IPS-20b (cell line): ENCODE measurements at regions not wholly inside any gene's neighbourhood (a gene's known extent, or its start where the extent isn't known, plus 50 kb on each side); places are given as distances from the start of the nearest gene placed in this dataset.

ENCODE experiments used
- H3K27ac ChIP-seq: one replicate; pipeline ENCODE4 v1.5.1; 2013; ENCODE audit warnings: low read length
- H3K27me3 ChIP-seq: 2 replicates; pipeline ENCODE4 v1.6.1; 2013; ENCODE audit warnings: mild to moderate bottlenecking, low read length, inconsistent platforms; ENCODE audit not compliant: insufficient read depth
- H3K36me3 ChIP-seq: 2 replicates; pipeline ENCODE4 v1.6.1; 2013; ENCODE audit warnings: low read depth, mild to moderate bottlenecking, inconsistent platforms, low read length, moderate library complexity; ENCODE audit not compliant: insufficient read depth
- H3K4me1 ChIP-seq: 2 replicates; pipeline ENCODE4 v1.6.1; 2013; ENCODE audit warnings: mild to moderate bottlenecking, control low read depth, inconsistent platforms, low read length, moderate library complexity; ENCODE audit not compliant: insufficient read depth
- H3K4me3 ChIP-seq: 2 replicates; pipeline ENCODE4 v1.5.1; 2013; ENCODE audit warnings: mild to moderate bottlenecking, low read length, inconsistent platforms
- H3K9ac ChIP-seq: 2 replicates; pipeline ENCODE4 v1.6.1; 2013; ENCODE audit warnings: low read depth, mild to moderate bottlenecking, inconsistent platforms, low read length, moderate library complexity
- H3K9me3 ChIP-seq: 2 replicates; pipeline ENCODE4 v1.6.1; 2013; ENCODE audit warnings: mild to moderate bottlenecking, low read depth, low read length, inconsistent platforms; ENCODE audit not compliant: insufficient read depth

DNA sequence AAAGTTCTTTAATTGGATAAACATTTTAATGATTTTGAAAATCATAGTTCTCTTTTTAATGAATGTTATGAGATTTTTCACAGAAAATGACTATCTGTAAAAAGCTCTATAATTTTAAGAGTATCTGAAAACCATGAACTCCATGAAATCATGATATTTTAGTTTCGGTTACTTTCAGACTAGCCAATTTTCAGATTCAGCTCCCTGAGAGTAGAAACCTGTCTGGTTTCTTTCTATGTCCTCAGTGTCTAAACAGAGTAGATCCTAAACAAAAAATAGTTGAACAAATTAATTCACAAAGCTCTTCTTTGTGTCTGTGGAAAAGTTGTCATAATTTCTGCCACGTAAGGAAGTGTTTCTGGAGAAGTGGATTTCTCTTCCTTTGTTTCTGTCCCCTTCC lies 1247.7 kb downstream of the NSUN3 start:
- no peak overlapping the region for H3K4me3 ChIP-seq
- H3K9ac ChIP-seq, result no peak overlapping the region
- H3K27ac ChIP-seq, result no peak overlapping the region

DNA sequence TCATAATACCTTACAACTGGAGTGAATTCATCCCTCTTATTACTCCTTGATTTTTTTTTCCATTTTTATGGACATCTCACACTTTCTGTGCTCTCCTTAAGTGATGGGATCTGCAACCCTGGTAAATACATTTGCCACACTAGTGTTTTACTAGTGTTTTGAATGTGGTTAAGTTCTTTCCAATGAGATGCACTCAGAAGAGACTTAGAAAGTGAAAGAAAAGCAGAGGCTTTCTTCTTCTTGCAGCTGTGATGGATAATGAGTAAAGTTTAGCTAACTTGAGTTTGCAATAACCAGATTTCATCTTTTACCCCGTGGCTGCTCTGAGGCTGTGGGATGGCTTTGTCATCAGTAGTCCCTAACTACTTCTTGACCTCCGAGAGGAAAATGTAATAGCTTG lies 1248.4 kb downstream of the NSUN3 start:
- H3K9ac ChIP-seq, result no peak overlapping the region
- no peak overlapping the region for H3K27ac ChIP-seq
- H3K36me3 ChIP-seq, result no peaks in the 10 kb centered on the region
- H3K4me1 ChIP-seq, result no peaks in the 10 kb centered on the region
- H3K27me3 ChIP-seq, result no peaks in the 10 kb centered on the region
- peaks cover 8% of the 10 kb centered on the region; the same call in 1 of the 2 replicates for H3K9me3 ChIP-seq
- H3K4me3 ChIP-seq, result no peak overlapping the region

More for the DNA sequence above, 1247.7 kb downstream of the NSUN3 start:
- Histone ChIP-seq H3K4me1 (no peaks in the 10 kb centered on the region), H3K27me3 (no peaks in the 10 kb centered on the region), H3K9me3 (peaks cover under 1% of the 10 kb centered on the region; the same call in 1 of the 2 replicates), H3K36me3 (no peaks in the 10 kb centered on the region)

DNA sequence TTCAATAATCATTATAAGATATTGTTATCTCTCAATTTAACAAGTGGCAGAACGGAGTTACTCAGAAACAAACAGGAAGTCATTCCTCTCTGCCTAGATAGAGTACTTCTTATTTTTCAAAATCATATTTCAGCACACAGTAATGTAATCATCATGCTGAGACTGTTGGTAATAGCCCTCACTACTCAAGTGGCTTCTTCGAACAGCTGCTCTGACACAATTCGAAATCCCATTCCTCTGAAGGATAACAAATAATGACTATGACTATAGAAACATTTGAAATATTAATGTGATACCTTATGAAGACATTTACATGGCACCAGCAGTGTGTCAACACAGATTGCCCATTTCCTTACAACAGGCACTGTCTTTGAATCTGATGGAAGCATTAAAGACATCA lies 1249.8 kb downstream of the NSUN3 start:
- Histone ChIP-seq H3K9me3 (peaks cover 11% of the 10 kb centered on the region; the same call in 1 of the 2 replicates), H3K27me3 (no peaks in the 10 kb centered on the region), H3K4me1 (no peaks in the 10 kb centered on the region), H3K9ac (no peak overlapping the region), H3K27ac (no peak overlapping the region), H3K36me3 (no peaks in the 10 kb centered on the region), H3K4me3 (no peak overlapping the region)

DNA sequence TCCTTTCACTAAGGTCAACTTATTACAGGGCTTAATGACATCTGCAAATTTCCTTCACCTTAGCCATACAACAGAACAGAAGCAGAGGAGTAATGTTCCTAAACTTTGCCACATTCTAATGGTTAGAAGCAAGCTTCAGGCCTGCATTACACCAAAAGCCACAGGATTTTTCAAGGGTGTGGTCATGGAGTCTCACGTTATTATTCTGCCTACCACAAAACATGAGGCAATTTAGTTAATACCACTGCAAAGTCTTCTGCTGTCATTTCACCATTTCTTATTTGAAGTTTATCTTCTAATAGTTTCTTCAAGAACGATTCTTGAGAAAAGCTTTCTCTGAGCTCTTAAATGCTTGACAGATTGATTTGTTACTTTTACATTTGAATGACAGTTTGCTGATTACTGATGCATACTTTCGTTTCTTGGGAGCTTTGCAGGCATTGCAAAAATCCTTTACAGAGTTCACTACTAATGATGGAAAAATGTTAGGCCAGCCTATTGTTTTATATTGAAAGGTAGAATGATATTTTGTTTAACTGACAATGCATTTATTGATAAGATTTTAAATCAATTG lies 1257.1 kb downstream of the NSUN3 start:
- Histone ChIP-seq H3K27ac (no peak overlapping the region), H3K27me3 (no peaks in the 10 kb centered on the region), H3K36me3 (no peaks in the 10 kb centered on the region), H3K4me1 (peaks cover 13% of the 10 kb centered on the region; the same call in 1 of the 2 replicates), H3K9ac (no peak overlapping the region), H3K9me3 (peaks cover 11% of the 10 kb centered on the region; the same call in 1 of the 2 replicates), H3K4me3 (no peak overlapping the region)

DNA sequence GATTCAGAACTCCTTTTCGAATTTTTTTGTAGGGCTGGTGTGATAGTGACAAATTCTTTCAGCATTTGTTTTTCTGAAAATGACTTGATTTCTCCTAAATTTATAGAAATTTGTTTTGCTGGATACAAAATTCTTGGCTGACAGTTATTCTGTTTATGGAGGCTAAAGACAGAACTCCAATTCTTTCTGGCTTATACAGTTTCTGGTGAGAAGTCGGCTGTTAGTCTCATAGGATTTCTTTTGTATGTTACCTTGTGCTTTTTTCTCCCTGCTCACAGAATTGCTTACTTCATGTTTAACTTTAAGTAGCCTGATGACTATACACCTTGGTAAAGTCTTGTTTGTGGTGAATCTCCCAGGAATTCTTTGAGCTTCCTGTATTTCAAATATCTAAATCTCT lies 1264.6 kb downstream of the NSUN3 start:
- Histone ChIP-seq H3K27ac (no peak overlapping the region), H3K9me3 (peaks cover 14% of the 10 kb centered on the region; the same call in 1 of the 2 replicates), H3K36me3 (no peaks in the 10 kb centered on the region), H3K9ac (no peak overlapping the region), H3K4me3 (no peak overlapping the region), H3K27me3 (no peaks in the 10 kb centered on the region), H3K4me1 (no peaks in the 10 kb centered on the region)

DNA sequence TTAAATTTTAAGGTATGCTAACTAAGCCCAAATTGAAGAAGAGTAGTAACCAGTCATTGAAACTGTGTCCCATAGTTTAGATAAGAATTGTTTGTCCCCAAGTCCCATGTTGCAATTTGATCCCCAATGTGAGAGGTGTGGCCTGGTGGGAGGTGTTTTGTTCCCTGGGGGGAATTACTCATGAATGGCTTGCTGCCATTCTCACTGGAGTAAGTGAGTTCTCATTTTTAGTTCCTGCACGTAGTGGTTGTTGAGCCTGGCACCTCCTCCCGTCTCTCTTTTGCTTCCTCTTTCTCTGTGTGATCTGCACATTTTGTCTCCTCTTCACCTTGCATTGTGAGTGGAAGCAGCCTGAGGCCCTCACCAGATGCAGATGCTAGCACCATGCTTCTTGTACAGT lies 1271.0 kb downstream of the NSUN3 start:
- H3K9ac ChIP-seq, result no peak overlapping the region
- no peaks in the 10 kb centered on the region for H3K27me3 ChIP-seq
- H3K36me3 ChIP-seq, result no peaks in the 10 kb centered on the region
- no peak overlapping the region for H3K4me3 ChIP-seq
- no peaks in the 10 kb centered on the region for H3K4me1 ChIP-seq
- no peak overlapping the region for H3K27ac ChIP-seq
- no peaks in the 10 kb centered on the region for H3K9me3 ChIP-seq

DNA sequence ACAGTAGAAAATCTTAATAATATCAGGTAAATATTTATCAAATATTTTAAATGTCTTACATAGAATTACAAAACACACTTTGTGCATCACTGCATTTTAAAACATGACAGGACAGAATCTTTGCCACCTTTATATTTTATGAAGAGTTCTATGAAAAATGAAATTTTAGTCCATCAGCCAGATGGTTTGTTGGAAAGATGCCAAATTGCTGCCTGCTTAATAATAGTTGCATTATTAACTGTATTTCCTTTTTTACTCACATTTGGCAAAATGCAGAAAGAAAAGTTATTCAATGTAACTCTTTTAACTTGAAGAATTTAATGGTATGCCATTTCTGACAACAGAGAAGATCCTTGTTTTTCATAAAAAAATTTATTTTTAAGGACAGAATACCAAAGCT lies 1271.6 kb downstream of the NSUN3 start:
- Histone ChIP-seq H3K4me1 (no peaks in the 10 kb centered on the region), H3K9ac (no peak overlapping the region), H3K9me3 (no peaks in the 10 kb centered on the region), H3K4me3 (no peak overlapping the region), H3K27ac (no peak overlapping the region), H3K36me3 (no peaks in the 10 kb centered on the region), H3K27me3 (no peaks in the 10 kb centered on the region)

DNA sequence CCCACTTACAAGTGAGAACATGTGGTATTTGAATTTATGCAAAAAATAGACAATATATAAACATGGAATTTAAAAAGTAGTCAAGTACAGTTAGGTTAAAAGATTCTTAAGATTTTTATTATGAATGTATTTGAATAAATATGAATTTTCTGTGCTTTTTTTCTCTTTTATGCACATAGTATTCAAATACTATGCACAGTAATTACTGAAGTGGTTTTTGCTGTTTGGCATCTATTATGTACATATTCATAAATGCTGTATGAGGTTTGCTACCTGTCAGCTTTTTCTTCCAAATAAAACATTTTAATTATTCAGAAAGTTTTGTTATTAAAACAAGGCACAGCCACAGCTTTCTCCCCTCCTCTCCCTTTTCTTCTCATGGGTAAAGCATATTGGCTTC lies 1272.7 kb downstream of the NSUN3 start:
- no peaks in the 10 kb centered on the region for H3K9me3 ChIP-seq
- H3K27ac ChIP-seq, result no peak overlapping the region
- no peaks in the 10 kb centered on the region for H3K27me3 ChIP-seq
- H3K4me3 ChIP-seq, result no peak overlapping the region
- H3K36me3 ChIP-seq, result no peaks in the 10 kb centered on the region
- no peaks in the 10 kb centered on the region for H3K4me1 ChIP-seq
- H3K9ac ChIP-seq, result no peak overlapping the region

DNA sequence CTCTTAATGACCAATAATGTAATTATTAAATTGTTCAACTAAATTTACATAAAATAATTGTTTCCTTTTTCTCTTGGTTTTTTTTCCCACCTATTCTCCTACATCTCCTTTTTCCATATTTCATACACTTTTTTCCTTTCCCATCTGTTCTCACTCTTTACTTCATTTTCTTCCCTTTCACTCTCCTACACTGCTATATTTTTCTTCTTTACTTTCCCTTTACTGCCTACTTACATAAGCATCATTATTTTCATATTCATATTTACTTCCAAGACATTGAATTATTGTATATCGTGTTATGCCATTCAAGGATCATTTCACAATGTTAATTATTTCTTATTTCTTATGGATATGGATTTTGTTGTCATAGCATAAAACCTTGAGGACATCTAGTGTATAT lies 1275.6 kb downstream of the NSUN3 start:
- Histone ChIP-seq H3K27me3 (no peaks in the 10 kb centered on the region), H3K27ac (no peak overlapping the region), H3K36me3 (no peaks in the 10 kb centered on the region), H3K4me3 (no peak overlapping the region), H3K9me3 (no peaks in the 10 kb centered on the region), H3K4me1 (peaks cover 7% of the 10 kb centered on the region; the same call in 1 of the 2 replicates), H3K9ac (no peak overlapping the region)

DNA sequence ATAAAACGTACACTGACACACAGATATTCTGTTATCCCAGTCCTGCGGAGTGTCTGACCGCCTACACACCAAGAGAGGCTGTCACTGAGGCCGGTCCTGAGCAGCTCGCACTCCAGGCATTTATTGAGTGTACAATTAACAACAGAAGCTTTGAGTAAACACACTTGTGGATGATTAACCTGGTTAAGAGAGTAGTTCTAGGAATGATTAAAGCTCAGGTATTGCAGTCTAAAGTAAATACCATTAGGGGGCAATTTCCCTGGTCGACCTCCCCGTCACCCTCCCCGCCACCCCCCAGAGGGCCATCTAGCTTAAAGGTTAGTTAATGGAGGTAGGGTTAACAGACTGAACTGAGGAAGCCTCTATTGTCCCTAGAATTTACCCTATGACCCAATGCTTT lies 1278.5 kb downstream of the NSUN3 start:
- Histone ChIP-seq H3K4me3 (no peak overlapping the region), H3K27me3 (no peaks in the 10 kb centered on the region), H3K9me3 (no peaks in the 10 kb centered on the region), H3K36me3 (no peaks in the 10 kb centered on the region), H3K4me1 (peaks cover 7% of the 10 kb centered on the region; the same call in 1 of the 2 replicates), H3K27ac (no peak overlapping the region), H3K9ac (no peak overlapping the region)

DNA sequence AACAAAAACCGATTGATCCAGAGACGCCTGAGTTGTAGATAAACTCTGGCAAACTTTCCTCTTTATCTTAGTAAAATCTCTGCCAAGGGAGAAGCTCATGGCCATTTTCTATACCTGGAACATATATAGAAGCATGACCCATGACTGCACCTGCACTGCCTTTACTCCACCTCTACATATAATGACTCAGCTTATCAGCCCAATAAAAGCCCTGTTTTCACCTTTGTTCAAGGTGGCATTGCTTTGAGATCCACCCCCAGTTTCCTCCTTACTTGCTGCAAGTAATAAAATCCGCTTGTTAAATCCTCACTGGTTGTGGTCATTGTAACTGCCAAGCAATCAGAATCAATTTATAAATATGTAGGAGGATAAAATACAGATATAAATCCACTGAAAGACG lies 1280.4 kb downstream of the NSUN3 start:
- Histone ChIP-seq H3K36me3 (no peaks in the 10 kb centered on the region), H3K4me1 (peaks cover 10% of the 10 kb centered on the region; the same call in 1 of the 2 replicates), H3K9ac (no peak overlapping the region), H3K27ac (no peak overlapping the region), H3K9me3 (no peaks in the 10 kb centered on the region), H3K4me3 (no peak overlapping the region), H3K27me3 (no peaks in the 10 kb centered on the region)

DNA sequence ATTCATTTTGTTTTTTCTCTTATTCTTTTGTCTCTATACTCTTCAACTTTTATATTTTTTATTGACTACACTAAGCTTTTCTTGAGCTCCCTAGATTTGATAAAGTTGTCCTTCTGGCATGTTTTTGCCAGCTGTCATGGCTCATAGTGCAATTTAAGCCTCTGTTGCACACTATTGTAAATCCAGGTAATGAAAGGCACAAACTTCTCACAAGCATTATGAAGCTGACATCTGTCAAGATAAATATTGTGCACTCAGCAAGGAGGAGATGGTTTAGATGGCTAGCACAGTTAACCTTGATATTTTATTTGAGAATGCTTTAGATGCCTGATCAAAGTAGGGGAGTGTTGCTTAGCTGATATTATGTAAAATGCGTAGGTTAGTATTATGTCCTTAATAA lies 1280.9 kb downstream of the NSUN3 start:
- no peak overlapping the region for H3K4me3 ChIP-seq
- H3K27me3 ChIP-seq, result no peaks in the 10 kb centered on the region
- H3K27ac ChIP-seq, result no peak overlapping the region
- no peaks in the 10 kb centered on the region for H3K36me3 ChIP-seq
- H3K9ac ChIP-seq, result no peak overlapping the region
- no peaks in the 10 kb centered on the region for H3K9me3 ChIP-seq
- H3K4me1 ChIP-seq, result peaks cover 10% of the 10 kb centered on the region; the same call in 1 of the 2 replicates
